Renal cortex interstitium (tissue), 11 donors: ENCODE measurements at regions not wholly inside any gene's neighbourhood (a gene's known extent, or its start where the extent isn't known, plus 50 kb on each side); places are given as distances from the start of the nearest gene placed in this dataset.
A peak's percentile ranks its signal among the peaks of the same experiment; 100 is the strongest.
"Not testable (repeated sequence)": the region's sequence is repeated elsewhere in the genome, so short reads cannot be mapped to it uniquely, and the experiment has no call there.

ENCODE experiments used
- DNase-seq, 11 donors: peaks; one replicate each; pipeline ENCODE4 v3.0.0-alpha.2; 2013; ENCODE audit warnings: low read depth in 9 of 11, low spot score in 4 of 11; ENCODE audit errors: extremely low read depth in 1 of 11

- no peak for DNase-seq
Observed at GRCh38 chr20:50439539-50440453, 70.4 kb upstream of the PTPN1 start.

GRCh38 chr20:50442512-50442911, 67.7 kb upstream of the PTPN1 start:
- DNase-seq: peak in 1 of 11 donors; percentile 7

DNA sequence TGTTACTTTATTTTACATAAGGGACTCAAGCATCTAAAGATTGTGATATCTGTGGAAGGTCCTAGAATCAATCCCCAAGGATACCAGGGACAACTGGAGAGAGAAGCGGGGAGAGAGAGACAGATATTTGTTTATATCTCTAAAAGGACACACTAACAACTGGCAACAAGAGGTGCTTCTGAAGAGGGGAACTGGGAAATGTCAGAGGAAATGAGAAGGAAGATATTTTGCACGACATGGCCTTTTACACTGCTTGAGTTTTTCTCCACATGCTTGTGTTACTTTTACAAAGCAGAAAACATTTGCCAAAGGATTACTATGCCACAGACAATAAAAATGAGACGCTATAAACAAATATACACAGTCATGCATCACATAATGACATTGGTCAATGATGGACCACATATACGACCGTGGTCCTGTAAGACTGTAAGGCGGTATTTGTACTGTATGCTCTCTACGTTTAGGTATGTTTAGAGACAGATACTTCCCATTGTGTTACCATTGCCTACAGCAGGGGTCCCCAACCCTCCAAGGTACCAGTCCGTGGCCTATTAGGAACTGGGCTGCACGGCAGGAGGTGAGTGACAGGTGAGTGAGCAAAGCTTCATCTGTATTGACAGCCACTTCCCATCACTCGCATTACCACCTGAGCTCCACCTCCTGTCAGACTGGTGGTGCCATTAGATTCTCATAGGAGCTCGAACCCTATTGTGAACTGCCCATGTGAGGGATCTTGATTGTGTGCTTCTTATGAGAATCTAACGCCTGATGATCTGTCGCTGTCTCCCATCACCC, 64.6 kb upstream of the PTPN1 start:
- DNase-seq: no peak

DNA sequence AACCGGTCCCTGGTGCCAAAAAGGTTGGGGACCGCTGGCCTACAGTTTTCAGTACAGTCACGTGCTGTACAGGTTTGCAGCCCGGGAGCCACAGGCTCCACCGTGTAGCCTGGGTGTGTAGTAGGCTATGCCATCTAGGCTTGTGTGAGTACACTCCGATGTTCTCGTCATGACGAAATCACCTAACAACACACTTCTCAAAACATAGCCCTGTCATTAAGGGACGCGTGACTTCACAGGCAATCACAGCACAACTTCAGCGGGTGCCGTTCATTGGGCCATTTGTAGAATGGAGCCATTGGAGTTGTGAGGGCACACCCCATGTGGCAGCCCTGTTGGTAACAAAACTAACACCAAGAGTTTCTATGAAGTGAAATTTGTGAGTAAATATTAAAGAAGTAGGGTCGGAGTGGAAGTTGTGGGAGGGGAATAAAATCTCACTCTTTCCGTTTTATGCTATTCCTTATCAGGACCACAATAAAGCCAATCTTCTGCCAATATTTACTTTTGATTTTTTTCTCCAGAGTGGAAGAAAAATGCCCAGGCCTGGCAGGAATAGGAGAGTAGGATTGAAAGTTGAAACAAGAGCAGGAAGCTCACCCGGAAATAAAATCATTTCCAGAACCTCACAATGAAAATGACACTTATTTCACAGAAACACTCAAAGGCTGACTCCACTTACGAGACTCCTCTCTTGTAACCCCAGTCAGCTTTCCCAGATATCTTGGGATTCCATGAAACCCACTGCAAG, 63.7 kb upstream of the PTPN1 start:
- no peak for DNase-seq

DNA sequence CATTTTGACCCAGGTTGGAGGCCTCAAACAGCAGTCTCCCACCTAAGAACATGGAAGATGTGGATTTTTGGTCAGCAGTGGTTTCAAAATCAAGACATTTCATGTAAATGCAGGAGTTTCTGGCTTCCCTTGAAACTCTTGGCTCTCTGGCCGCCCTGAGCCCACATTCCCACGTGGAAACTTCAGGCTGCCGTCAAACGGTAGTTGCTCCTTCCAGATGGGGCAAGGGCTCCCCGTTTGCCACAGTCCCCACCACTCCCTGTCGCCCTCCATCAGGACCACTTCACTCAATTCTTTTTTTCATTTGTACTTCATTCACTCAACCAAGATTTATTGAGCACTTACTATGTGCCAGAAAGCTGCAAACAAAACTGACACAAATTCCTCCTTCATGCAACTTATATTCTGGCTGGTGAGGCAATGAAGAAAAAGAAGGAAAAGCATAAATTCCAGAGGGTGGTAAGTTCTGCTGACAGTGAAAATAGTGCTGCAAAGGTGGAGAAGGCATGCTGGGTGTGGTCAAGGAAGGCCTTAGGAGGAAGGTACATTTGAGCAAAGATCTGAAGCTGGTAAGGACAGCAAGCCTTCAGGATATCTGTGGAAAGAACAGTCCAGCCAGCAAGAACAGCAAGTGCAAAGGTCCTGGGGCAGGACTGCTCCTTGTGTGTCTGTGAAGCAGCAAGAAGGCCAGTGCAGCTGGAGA, 62.9 kb upstream of the PTPN1 start:
- DNase-seq: no peak

DNA sequence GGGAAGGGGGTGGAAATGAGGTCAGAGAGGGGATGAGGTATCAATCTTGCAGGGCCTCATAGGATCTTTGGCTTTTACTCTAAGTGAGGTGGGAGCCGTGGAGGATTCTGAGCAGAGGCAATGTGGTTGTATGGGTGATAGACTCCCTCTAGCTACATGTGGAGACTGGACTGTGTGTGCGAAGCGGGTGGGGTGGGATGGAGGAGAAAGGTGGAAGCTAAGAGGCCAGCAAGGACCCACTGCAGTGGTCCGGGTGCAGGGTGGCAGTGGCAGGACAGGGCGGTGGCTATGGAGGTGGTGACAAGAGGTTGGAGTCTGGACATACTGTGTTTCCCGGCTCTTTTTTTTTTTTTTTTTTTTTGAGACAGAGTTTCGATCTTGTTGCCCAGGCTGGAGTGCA, 62.4 kb upstream of the PTPN1 start:
- no peak for DNase-seq

GRCh38 chr20:50448625-50449403, 61.4 kb upstream of the PTPN1 start:
- not testable (repeated sequence) for DNase-seq

- no peak for DNase-seq
Observed at GRCh38 chr20:50449738-50450492, 60.3 kb upstream of the PTPN1 start.

DNA sequence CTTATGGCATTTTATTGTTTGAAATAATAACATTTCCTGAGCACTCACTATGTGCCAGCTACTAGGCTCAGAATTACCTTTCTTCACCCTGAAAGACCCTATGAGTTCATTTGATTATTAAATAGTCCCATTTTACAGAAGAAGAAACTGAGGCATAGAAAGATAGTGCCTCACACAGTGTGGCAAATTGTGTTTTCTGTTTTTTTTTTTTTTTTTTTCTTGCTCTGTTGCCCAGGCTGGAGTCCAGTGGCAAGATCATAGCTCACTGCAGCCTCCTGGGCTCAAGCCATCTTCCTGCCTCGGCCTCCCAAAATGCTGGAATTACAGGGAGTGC, 59.7 kb upstream of the PTPN1 start:
- DNase-seq: no peak

- DNase-seq: peak in 1 of 11 donors; percentile 6
Observed at GRCh38 chr20:50450881-50451752, 59.1 kb upstream of the PTPN1 start.

- not testable (repeated sequence) for DNase-seq
Observed at GRCh38 chr20:50451792-50452425, 58.3 kb upstream of the PTPN1 start.

DNA sequence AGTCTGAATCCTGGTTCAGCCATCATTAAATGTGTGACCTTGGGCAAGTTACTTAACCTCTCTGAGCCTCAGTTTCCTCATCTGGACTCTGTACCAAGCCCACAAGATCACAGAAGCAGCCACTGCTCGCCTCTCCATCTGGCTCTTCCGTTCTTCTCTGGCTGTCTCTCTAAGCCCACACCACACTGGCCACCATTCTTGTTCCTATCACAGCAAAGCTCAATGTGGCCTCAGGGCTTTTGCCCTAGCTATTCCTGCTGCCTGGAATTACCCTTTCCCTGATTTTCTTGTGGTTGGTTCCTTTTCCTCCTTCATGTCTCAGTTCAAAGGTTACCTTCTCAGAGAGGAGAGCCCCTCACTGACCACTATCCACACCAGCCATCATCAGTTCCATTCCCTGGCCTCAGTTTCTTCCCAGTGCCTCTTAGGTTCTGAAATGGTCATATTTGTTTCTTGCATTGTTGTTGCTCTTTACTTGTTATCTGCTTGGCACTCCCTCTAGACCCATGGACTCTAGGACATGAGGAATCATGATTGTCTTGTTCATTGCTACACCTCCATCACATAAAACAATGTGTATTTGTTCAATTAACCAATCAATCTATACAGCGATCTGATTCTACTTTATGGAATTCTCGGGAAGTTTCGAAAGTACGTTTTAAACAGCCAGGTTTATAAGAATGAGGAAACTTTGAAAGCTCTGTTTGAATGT, 56.5 kb upstream of the PTPN1 start:
- DNase-seq: no peak

DNA sequence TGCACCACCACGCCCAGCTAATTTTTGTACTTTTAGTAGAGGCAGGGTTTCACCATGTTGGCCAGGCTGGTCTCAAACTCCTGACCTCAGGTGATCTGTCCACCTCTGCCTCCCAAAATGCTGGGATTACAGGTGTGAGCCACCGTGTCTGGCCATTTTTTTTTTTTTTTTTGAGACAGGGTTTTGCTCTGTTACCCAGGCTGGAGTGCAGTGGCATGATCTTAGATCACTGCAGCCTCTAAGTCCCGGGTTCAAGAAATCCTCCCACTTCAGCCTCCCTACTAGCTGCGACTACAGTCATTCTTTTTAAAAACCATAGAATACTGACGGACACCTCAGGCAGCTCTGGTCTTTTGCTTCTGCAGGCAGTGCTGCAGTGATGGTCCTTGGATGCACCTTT, 54.9 kb upstream of the PTPN1 start:
- DNase-seq: not testable (repeated sequence)

DNA sequence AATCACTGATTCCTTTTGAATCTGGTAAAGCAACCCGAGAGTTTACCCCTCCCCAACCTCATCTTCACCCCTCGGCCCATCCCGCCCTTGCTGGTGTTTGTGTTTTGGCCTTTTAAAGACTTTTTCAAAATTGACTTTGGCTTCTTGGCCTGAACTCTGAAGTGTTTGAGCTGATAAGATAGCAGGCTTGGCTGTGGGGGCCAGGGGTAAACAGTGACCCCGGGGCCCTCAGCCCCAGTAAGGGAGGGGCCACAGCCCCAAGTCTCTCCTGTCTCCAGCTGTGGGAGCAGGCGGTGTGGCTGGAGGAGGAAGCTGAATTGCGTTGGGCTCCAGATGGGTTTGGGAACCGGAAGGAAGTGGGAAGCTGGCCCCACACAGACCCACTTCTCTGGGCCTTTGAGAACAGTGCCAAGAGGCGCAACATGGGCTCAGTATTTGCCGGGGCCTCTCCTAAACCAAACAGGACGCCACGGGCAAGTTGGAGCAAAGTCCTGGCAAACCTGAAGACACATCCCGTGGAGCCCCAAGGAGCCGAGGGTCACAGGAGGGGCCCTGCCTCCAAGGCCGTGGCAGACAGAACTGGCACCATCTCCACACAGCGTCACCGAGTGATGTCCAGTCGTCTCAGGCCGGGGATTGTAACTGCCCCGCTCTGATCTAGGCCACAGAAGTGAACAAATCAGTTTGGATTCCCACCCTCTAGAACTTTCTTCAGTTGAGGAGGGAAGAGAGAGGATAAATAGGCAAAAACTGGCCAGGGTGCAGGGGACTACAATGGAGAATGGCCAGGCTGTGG, 54.3 kb upstream of the PTPN1 start:
- DNase-seq: no peak
